Epithelial cell of esophagus (primary cell): ENCODE measurements at regions not wholly inside any gene's neighbourhood (a gene's known extent, or its start where the extent isn't known, plus 50 kb on each side); places are given as distances from the start of the nearest gene placed in this dataset.

Experiments
- DNase-seq: peaks from one replicate; pipeline ENCODE4 v3.0.0; 2010; ENCODE audit warnings: low read depth
- H3K4me3 ChIP-seq: 2 replicates; pipeline ENCODE4 v1.5.1; 2011; ENCODE audit warnings: mild to moderate bottlenecking, low read length, control low read depth
- TF ChIP-seq, protein P1 (sequence below): IDR thresholded peaks from 2 replicates; pipeline ENCODE4 v1.5.1; 2011; ENCODE audit warnings: low read depth, mild to moderate bottlenecking, low read length, control low read depth, inconsistent platforms; ENCODE audit not compliant: insufficient read depth; ENCODE audit errors: missing control alignments

DNA sequence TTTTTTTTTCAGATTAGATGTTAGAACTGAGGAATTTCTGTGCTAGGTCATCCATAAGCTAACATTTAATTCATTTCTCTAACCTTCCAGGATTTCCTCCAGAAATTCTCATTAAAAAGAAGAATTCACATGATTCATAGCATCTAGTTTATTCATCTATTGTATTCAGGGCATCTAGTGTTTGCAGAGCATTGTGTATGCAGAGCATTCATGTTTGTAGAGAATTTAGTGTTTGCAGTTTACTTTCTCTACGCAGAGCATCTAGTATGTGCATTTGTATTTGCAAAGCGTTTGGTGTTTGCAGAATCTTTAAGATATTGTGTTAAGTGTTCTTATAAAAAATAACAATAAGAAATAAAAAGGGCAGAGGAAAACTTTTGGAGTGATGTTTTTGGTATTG is 491.1 kb downstream of the MTRR start:
- H3K4me3 ChIP-seq, result no peak overlapping the region
- TF ChIP-seq, protein P1, sequence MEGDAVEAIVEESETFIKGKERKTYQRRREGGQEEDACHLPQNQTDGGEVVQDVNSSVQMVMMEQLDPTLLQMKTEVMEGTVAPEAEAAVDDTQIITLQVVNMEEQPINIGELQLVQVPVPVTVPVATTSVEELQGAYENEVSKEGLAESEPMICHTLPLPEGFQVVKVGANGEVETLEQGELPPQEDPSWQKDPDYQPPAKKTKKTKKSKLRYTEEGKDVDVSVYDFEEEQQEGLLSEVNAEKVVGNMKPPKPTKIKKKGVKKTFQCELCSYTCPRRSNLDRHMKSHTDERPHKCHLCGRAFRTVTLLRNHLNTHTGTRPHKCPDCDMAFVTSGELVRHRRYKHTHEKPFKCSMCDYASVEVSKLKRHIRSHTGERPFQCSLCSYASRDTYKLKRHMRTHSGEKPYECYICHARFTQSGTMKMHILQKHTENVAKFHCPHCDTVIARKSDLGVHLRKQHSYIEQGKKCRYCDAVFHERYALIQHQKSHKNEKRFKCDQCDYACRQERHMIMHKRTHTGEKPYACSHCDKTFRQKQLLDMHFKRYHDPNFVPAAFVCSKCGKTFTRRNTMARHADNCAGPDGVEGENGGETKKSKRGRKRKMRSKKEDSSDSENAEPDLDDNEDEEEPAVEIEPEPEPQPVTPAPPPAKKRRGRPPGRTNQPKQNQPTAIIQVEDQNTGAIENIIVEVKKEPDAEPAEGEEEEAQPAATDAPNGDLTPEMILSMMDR, result no peak

DNA sequence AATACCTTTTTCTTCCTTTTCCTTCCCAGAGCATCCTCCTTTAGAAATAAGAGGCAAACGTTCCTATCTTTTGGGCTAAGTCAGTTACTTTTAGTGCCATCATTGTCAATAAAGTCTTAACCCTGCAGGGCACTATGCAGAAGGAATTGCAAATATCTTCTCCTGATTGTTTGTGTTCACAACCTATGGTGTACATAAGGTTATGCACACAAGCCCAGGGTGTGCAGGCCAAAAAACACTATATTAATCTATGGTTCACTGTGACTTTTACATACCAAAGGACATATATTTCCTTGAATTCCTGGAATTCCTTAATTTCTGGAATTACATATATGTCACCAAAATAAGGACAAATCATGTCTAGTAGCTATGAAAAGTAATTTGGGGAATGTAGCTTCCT is 493.5 kb downstream of the MTRR start:
- no peak for DNase-seq
- TF ChIP-seq, protein P1, result no peak
- H3K4me3 ChIP-seq, result no peak overlapping the region

More for the DNA sequence above, 491.1 kb downstream of the MTRR start:
- no peak for DNase-seq

DNA sequence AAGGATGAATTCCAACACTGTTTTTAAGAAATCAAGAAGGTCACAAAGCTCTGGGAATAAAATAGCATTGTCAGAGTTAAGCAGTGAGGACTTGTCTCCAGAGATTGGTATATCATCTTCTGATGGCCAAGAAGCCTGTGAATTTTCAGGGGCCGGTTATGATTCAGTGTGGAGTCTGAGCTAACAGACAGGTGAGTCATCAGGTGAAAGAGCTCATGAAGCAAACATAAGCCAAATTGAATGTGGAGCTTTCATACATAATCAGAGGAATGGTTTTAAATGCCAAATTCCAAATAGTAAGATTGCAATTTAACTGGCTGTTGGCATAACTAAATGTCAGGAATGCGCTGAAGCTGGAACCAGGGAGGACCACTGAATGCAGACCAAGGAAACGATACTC is 494.2 kb downstream of the MTRR start:
- TF ChIP-seq, protein P1, result no peak
- peak; percentile 71 for DNase-seq
- no peak overlapping the region for H3K4me3 ChIP-seq

DNA sequence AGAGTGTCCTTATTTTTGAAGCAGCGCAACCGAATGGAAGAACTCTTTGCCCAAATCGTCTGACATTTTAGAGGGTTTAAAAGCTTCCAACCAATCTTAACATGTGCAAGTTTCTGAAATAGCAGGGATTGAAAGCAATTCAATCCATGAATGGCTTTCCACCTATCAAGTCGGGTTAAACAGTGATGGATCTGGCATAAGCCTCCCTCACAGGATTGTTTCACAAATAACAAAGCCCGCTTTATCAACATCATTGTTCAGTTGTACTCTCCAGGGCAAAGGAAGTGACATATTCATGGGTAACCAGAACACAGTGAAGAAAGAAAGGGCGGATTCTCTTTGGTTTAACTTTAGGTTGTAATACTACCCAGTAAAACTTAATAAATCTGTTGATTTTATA is 497.3 kb downstream of the MTRR start:
- H3K4me3 ChIP-seq, result no peak overlapping the region
- DNase-seq, result no peak
- TF ChIP-seq, protein P1, result no peak

DNA sequence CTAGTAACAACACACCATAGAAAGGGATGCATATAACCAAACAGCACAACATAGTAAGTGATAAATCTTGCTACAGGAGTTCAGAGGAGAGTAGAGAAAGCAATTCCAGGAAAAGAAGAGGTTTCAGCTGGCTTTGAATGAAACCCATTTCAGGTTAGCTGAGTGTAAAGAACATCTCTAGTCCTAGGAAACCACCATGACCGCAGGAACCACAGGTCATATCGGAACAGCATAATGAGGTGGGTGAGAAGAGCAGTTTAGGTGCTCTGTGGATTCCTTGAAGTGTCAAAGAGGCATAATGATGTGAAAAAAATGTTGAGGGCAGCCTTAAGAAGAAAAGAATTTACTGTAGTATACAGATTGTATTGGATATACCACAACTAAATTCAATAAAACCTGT is 507.5 kb downstream of the MTRR start:
- H3K4me3 ChIP-seq, result no peak overlapping the region
- TF ChIP-seq, protein P1, result no peak
- no peak for DNase-seq

DNA sequence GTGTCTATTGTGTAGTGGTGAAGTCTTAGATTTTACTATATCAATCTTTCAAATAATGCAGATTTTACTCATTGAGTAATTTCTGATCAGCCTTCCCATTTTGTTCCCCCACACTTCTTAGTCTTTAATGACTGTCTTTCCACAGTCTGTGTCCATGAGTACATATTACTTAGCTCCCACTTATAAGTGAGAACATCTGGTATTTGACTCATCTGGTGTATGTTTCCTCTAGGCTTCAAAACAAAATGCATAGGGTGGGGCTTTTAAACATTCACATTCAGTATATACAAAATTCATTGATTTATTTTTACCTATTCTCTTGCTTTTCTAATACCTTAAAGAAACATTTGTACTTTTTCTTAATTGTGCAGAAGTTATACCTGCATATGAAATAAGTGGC is 513.0 kb downstream of the MTRR start:
- no peak for DNase-seq
- H3K4me3 ChIP-seq, result no peak overlapping the region
- TF ChIP-seq, protein P1, result no peak

DNA sequence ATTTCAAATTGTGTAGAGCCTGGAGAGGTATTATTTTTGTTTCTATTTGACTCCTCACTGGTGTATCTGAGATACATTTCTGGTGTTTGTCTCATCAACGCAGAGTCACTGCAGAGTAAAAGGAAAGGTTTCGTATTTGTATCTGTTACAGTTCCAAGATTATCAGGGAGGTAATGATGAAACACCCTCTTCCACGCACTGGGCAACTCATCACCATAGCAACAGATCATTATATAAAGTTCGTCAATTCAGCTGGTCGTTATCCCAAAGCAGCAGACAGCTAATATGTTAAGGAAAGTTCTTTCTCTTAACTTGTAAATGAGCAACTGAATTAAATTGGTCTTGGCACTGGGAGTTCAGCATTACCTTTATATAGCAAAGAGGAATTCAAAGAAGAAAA is 513.5 kb downstream of the MTRR start:
- TF ChIP-seq, protein P1, result no peak
- DNase-seq, result no peak

More for the DNA sequence above, 513.5 kb downstream of the MTRR start:
- no peak overlapping the region for H3K4me3 ChIP-seq
